GM18951 (cell line): ENCODE measurements at regions not wholly inside any gene's neighbourhood (a gene's known extent, or its start where the extent isn't known, plus 50 kb on each side); places are given as distances from the start of the nearest gene placed in this dataset.
"Not testable (repeated sequence)": the region's sequence is repeated elsewhere in the genome, so short reads cannot be mapped to it uniquely, and the experiment has no call there.

Experiments used
- POLR2A ChIP-seq: IDR thresholded peaks from 4 replicates; pipeline ENCODE4 v1.6.1; 2011; ENCODE audit warnings: mild to moderate bottlenecking; ENCODE audit not compliant: insufficient read length, insufficient read depth; ENCODE audit errors: extremely low read depth
- in situ Hi-C: fragments of 300-500 bp; cut with MboI; formaldehyde crosslinking; loops from one replicate; pipeline ENCODE4 v1.12.0; 2022; ENCODE audit warnings: low sequenced_read_pairs, mixed read lengths, inconsistent platforms; ENCODE audit not compliant: unreplicated experiment

DNA sequence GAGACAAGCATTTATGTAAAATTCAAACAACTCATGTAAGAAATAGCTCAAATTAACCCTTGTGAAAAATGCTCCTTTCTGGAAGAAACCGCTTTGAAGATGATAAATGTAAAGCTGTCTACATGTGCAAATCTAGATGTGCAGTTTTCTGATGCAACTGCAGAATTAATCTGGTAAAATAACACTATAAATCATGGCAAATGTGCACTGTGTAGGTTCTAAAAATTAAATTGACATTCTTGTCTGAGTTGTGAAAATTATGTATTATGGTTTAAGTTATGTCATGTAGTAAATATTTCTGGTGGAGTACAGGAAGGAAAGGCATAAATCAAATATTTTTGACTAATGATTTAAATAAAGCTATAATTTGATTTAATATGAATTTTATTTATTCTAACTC, 678.1 kb upstream of the SEMA6D start:
- in situ Hi-C loops = no loop called here
- no peak for TF ChIP-seq POLR2A

DNA sequence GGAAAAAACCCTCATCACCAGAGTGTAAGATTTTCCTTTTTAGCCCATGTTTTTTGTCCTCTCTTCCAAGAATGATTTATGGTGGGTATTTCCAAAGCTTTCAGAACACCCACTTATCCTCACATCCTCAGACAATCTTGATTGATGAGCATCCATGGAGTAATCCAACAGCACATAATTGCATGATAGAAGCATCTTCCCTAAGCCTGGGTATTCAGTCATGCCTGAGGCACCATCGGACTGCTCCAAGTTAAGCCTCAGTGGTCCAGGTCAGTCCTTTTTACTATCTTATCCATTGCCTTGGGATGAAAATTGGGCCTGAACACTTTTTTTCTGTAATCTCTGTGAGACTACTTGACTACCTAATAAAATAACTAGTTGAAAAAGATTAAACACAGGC, 676.0 kb upstream of the SEMA6D start:
- in situ Hi-C loops = no loop called here
- TF ChIP-seq POLR2A = no peak

DNA sequence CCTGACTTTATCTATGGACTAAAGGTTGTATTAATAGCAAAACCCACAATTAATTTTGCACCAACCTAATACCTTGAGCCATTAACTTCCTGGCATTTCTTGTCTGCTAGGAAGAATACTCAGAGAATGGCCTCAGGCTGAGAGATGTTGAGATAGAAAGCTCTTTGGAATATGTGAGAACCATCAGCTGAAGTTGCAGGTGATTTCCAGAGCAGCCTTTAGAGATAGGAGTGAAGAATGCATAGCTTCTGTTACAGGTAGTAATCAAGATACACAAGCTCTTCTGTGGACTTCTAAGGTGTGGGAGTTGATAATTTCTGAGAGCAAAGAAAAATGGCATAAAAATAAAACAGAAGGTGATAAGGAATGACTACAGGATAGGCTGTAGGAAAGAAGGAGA, 669.3 kb upstream of the SEMA6D start:
- in situ Hi-C loops = not testable (repeated sequence)

DNA sequence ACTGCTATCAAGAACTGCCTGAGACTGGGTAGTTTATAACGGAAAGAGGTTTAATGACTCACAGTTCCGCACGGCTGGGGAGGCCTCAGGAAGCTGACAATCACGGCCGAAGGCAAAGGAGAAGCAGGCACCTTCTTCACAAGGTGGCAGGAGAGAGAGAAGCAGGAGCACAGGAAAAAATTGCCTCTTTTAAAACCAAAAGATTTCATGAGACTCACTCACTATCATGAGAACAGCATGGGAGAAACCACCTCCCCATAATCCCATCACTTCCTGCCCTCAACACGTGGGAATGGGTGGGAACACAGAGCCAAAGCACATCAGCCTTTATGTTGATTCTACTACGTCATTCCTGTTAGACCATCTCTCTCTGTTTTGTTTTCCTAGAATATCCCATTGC, 650.9 kb upstream of the SEMA6D start:
- in situ Hi-C loops = no loop called here
- TF ChIP-seq POLR2A = no peak

DNA sequence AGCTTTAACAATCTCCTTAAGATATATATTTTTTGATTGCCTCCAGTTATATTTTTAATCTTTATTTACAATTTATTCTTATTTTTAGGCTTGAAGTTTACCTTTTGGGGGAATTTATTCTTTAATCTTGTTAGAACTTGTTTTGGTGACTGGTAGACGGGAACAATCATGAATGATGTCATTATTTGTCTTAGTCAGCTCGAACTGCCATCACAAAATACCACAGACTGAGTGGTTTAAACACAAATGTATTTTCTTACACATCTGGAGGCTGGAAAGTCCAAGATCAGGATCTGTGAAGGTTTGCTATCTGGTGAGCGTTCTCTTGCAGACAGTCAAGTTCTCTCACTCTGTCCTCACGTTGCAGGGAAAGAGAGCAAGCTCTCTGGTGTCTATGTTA, 639.5 kb upstream of the SEMA6D start:
- in situ Hi-C loops = not testable (repeated sequence)

DNA sequence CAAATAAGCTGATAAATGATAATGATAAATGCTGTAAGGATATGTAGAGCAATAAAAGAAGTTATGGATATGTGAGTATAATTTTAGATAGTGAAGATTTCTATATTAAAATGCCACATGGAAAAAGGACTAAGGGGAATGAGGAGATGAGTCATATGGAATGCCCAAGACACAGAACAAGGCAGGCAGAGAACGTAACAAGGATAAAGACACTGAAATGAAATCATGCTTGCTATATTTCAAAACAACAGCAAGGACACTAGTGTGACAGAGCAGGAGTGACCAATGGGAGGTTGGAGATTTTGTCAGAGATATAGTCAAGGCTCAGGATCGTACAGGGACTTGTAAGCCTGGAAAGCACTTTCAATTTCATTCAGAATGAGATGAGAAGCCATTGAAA, 621.5 kb upstream of the SEMA6D start:
- TF ChIP-seq POLR2A = no peak
- in situ Hi-C loops = no loop called here

DNA sequence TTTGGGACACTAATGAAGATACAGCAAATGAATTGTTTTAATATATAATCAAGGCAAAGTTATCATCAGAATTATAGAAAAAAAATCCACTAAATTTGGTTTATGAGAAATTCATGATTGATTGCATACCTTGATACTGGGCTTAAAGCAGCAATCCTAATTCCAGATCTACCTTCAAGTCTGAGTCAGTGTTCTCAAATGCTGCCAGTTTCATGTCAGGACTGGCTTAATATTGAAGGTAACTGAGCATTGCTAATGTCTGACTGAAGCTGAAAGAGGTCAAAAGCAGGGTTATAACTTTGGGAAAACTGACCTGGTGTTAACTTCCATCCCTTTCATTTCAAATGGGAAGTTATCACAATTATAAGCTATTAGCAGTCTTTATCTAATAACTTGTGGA, 618.8 kb upstream of the SEMA6D start:
- in situ Hi-C loops = not testable (repeated sequence)

DNA sequence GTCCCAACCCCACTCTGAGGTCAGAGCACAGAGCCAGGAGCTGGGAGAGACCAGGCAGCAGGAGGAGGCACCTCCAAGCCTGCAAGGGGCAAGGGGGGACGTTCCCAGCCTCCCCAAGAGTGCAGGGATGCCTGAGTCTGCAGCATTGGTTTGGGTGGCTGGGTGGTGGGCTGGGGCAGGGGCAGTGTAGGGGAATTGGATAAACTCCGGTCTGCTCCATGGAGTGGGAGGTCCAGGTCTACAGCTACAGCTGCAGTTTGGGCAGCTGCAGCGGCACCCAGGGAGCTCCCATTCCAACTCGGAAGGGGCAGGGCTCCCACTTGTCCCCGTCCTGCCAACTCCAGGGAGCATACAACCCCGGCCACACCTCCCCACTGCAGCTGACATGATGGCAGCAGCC, 617.5 kb upstream of the SEMA6D start:
- in situ Hi-C loops = not testable (repeated sequence)

DNA sequence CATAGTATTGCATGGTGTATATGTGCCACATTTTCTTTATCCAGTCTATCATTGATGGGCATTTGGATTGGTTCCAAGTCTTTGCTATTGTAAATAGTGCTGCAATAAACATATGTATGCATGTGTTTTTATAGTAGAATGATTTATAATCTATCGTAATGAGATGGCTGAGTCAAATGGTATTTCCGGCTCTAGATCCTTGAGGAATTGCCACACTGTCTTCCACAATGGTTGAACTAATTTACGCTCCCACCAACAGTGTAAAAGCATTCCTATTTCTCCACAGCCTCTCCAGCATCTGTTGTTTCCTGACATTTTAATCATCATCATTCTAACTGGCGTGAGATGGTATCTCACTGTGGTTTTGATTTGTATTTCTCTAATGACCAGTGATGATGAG, 608.5 kb upstream of the SEMA6D start:
- in situ Hi-C loops = not testable (repeated sequence)

DNA sequence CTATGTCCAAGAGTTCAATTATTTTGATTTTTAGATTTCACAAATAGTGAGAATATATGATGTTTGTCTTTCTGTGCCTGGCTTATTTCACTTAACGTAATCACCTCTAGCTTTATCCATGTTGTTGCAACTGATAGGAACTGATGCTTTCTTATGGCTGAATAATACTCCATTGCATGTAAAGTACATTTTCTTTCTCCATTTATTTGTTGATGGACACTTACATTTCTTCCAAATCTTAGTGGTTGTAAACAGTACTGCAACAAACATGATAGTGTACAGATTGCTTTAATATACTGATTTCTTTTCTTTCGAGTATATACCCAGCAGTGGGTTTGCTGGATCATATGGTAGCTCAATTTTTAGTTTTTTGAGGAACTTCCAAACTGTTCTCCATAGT, 600.6 kb upstream of the SEMA6D start:
- no peak for TF ChIP-seq POLR2A
- in situ Hi-C loops = no loop called here

DNA sequence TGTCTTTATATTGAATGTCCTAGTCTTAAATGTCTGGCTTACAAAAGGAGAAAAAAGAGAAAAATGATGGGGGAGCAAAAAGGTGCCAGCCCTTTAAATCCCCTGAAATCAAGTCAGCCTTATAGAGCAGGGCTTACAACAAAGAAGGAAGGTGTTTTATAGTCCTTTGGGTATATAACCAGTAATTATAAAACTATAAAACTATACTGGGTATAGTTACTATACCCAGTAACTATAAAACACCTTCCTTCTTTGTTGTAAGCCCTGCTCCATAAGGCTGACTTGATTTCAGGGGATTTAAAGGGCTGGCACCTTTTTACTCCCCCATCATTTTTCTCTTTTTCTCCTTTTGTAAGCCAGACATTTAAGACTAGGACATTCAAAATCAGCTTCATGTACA, 598.0 kb upstream of the SEMA6D start:
- no peak for TF ChIP-seq POLR2A
- in situ Hi-C loops = no loop called here

DNA sequence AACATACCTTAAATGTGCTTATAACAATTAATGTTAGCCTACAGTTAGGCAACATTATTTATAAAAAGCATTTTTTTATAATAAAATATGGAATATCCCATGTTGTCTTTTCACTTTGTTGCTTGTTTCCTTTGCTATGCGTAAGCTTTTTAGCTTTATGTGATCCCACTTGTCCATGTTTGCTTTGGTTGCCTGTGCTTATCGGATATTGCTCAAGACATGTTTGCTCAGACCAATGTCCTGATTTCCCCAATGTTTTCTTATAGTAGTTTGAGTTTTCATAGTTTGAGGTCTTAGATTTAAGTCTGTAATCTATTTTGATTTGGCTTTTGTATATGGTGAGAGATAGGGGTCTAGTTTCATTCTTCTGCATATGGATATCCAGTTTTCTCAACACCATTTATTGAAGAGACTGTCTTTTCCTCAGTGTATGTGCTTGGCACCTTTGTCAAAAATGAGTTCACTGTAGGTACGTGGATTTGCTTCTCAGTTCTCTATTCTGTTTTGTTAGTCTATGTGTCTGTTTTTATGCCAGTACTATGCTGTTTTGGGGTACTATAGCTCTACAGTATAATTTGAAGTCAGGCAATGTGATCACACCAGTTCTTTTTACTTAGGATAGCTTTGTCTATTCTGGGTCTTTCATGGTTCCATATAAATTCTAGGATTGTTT, 592.7 kb upstream of the SEMA6D start:
- no peak for TF ChIP-seq POLR2A
- in situ Hi-C loops = no loop called here

DNA sequence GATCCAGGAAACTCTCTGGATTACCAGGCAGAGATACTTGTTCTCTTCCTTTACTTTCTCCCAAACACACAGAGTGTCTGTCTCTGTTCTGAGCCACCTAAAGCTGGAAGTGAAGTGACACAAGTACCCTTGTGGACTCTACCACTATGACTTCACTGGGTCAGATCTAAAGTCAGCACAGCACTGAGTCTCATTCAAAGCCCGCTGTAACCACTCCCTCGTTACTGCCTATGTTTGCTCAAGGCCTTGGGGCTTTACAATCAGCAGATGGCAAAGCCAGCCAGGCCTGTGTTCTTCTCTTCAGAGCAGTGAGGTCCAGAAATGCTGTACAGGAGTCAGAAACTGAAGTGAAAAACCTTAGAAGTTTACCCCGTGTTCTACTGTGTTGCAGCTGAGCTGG, 588.3 kb upstream of the SEMA6D start:
- in situ Hi-C loops = no loop called here
- TF ChIP-seq POLR2A = no peak

DNA sequence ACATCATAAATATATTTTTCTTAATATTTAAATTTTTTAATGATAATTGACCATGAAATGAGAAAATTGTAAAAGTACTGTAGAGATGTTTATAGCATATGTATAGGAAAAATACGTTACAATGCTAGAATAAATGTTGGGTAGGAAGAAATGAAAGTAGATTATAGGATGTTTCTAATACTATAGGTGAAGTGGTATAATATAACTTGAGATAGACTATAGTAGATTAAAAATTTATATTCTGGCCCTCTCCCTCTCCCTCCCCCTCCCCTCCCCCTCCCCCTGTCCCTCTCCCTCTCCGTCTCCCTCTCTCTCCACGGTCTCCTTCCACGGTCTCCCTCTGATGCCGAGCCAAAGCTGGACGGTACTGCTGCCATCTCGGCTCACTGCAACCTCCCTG, 585.9 kb upstream of the SEMA6D start:
- in situ Hi-C loops = not testable (repeated sequence)

DNA sequence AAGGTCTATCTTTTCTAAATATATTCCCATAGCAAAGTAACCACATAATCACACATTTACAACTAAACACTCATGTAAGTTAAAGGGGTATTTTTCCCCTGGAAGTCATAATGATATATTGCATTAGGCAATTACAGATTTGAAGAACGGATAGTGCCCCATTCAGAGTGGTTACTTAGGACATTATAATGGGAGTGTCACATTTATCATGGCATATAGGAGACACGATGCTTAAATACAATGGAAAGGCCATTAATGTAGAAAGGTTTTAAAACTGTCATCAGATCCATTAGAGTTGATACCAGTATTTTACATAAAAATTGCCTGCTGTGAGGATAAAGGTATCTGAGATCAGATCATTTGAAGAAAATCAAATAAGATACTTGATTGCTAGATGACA, 582.0 kb upstream of the SEMA6D start:
- no peak for TF ChIP-seq POLR2A
- in situ Hi-C loops = no loop called here

DNA sequence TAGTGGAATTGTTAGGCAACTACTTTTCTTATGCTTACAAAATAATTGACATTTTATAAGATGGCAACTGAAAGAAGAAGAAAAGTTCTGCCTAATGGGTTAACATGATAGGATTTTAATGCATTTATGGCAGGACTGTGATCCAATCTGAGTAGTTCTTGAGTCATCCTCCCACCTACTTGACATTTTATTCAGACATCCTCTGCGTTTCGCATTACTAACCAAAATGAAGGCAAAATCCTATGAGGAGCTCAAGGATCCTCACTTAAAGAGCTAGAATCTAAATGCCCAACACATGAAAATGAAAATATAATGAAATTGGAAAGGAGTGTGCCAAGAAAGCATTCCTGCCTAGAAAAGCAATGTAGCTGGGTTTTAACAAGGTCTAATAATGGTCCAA, 581.1 kb upstream of the SEMA6D start:
- TF ChIP-seq POLR2A = no peak

DNA sequence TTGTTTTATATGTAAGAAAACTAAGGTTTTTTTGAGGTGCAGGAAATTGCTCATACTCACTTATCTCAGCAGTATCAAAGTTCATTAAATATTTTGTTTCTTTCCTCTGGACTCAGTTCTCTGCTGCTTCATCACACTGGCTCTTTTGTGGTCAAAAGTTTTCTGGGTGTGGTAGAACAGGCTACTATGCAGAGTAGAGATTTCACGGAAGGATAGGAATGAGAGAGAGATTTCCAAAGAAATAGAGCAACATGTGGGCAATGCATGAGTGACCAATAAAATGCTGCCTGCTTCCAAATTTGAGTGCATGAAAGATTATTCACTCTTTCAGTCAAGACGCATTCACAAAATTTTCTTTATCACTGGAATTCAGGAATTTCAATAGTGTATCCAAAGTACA, 577.3 kb upstream of the SEMA6D start:
- in situ Hi-C loops = no loop called here

More for the DNA sequence above, 581.1 kb upstream of the SEMA6D start:
- in situ Hi-C loops = no loop called here

More for the DNA sequence above, 577.3 kb upstream of the SEMA6D start:
- TF ChIP-seq POLR2A = no peak
